NOMO-1 treated with DMSO at 0.1 percent for 48 hours (cell line): ENCODE measurements at regions not wholly inside any gene's neighbourhood (a gene's known extent, or its start where the extent isn't known, plus 50 kb on each side); places are given as distances from the start of the nearest gene placed in this dataset.

Source experiments
- DNase-seq: peaks from one replicate; lab custom pipeline; 2025; ENCODE audit not compliant: unreplicated experiment; lab: John Stamatoyannopoulos, UW

DNA sequence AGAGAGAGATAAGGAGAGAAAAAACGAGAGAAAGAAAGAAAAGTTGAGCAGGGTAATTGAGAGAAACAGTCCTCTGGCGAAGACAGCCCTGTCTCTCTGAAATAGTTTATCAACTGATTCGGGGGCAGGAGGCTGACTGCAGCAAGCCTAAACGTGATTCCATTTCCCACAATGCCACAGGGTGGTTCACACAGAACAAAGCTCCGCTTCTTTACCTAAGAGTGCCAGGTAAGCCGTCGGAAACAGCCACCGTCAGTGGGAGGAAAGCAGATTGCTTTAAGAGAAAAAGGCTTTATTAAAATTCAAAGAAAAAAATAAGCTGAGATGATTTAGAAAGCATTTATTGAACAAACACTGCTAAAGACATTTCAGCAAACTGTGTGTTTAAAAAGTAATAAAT, 271.4 kb upstream of the POU3F3 start:
- no peak for DNase-seq

- DNase-seq, result no peak
Measured at GRCh38 chr2:104583811-104584210, 270.1 kb upstream of the POU3F3 start.

DNA sequence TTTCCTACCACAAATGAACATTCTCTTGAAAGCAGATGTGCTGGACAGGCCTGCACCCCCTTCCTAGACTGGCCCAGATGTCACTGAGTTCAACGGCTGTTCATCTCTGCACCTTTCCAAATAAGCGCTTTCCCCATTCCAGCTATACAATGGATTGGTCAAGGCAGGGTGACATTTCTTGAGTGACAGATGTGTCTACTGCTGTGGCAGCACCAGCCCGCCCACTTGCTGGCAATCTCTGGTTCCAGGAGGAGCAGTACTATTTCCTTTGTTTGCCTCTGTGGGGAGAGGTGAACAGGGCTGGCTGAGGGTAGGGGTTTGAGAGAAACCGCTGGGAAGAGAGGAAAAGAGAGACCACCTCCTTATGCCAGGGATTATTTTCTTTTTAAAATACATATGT, 269.5 kb upstream of the POU3F3 start:
- no peak for DNase-seq

DNA sequence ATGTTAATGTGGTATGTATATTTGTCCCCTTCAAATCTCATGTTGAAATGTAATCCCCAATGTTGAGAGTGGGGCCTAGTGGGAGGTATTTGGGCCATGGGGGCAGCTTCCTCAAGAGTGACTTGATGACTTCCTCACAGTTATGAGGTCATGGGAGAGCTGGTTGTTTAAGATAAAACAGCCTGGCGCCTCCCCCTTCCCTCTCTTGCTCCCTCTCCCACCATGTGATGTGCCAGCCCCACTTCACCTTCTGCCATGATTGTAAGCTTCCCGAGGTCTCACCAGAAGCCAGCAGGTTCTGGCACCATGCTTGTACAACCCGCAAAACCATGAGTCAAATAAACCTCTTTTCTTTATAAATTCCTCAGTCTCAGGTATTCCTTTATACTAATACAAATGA, 258.3 kb upstream of the POU3F3 start:
- DNase-seq, result no peak

DNA sequence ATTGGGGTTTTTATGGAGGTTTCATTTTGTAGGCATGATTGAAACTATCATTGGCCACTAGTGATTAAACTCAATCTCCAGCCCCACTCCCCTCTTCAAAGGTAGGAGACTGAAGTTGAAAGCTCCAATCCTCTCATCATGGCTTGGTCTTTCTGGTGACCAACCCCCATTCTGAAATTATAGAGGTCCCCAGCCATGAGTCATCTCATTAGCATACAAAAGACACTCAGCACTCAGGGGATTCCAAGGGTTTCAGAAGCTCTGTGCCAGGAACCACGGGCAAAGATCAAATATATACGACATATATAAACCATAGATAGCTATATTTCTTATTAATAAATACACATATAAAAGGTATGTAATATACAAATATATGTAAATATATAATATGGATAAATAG, 256.0 kb upstream of the POU3F3 start:
- no peak for DNase-seq

- DNase-seq, result no peak
Measured at GRCh38 chr2:104598636-104599035, 255.3 kb upstream of the POU3F3 start.

GRCh38 chr2:104599787-104600510, 254.0 kb upstream of the POU3F3 start:
- peak; percentile 91 for DNase-seq

DNA sequence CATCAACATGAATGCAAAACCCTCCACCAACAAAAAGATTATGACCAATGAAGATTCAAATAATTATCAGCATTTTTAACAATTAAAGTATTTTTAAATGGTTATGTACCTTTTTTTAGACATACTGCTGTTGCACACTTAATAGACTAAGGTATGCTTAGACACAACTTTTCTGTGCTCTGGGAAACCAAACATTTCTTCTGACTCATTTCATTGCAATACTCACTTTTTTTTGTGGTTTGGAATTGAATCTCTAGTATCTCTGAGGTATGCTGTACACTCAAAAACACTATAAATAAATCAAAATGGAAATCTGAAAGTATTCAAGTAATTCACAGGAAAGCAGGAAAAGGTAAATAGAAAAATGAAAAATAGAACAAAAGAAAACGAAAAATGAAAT, 247.9 kb upstream of the POU3F3 start:
- no peak for DNase-seq

DNA sequence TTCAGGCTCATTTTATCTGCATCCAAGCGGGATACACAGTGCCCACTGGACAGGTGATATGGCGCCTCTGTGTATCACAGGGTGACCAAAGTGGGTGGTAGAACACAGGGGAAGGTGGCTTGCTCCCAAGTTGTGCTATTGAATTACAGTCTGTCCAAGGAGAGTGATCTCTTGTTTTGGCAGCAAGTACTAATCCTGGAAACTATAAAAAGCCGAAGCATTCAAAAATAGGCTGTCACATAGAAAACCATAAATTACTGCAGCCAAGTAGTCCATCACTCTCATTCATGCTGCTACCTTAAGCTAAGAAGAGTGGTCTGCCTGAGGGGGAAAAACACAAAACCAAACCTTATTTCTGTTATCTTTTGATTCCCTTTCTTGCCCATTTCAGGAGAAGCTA, 237.1 kb upstream of the POU3F3 start:
- no peak for DNase-seq

DNA sequence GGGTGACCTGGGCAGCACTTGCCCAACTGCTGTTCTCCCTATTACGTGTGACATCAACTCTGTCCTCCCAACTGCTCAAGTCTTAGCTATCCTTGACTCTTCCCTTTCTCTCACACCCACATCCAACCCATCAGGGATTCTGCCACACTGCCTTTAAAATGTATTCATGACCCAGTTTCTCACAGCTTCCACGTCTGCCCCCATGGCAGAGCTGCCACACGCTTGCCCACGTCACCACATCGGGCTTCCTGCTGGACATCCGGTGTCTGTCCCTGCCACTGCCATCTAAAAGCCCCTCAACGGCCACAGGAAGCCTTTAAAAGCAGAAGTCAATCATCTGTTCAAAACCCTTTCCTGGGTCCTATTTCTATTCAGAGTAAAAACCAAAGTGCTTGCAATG, 233.1 kb upstream of the POU3F3 start:
- no peak for DNase-seq

- DNase-seq, result no peak
Measured at GRCh38 chr2:104635608-104636007, 218.3 kb upstream of the POU3F3 start.

DNA sequence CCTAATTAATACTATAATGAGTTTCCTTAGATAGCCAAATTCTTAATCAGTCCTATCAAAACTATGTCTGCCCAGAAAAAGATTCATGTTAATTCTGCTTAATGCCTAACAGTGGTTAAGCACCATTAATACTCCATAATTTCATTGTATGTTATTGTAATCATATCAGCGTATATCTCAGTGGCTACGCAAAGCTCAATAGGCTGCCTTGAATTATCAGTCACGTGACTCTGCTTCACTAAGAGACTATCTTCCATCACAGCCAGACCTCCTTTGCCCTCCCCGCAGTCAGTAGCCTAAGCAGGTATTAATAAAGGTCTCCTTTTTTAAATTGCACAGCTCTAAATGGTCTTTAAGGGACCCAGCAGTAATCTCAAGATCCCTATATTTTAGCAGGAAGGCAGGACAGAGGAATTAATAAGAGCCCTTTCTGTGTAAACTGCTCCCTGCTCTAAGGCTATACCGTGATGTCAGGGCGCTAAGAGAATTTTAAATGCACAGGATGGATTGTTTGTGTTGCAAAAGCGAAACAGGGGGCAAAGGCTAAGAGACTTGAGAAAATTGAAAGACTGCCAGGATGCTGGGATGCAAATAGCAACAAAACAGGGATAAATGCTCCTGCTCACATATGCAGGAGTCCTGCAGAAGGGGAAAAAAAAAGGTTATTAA, 215.6 kb upstream of the POU3F3 start:
- no peak for DNase-seq

DNA sequence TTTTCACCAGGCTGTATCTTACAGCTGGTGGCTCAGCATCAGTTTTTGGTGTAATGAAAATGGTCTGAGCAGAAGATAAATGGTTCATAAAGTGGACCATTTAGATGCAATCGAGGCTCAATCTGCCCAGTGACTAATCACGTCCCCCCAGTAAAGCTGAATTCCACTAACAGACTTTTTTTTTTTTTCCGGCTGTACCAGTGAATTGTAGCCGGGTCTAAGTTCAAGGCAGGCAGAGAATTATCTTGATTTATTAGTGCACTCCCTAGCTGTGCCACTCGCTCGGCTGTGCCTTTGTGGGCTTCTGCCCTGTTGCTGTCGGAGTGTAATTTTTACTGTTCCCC, 215.1 kb upstream of the POU3F3 start:
- no peak for DNase-seq

- DNase-seq, result no peak
Measured at GRCh38 chr2:104641786-104642185, 212.1 kb upstream of the POU3F3 start.

- no peak for DNase-seq
Measured at GRCh38 chr2:104648376-104648775, 205.5 kb upstream of the POU3F3 start.

GRCh38 chr2:104649866-104650265, 204.0 kb upstream of the POU3F3 start:
- no peak for DNase-seq

DNA sequence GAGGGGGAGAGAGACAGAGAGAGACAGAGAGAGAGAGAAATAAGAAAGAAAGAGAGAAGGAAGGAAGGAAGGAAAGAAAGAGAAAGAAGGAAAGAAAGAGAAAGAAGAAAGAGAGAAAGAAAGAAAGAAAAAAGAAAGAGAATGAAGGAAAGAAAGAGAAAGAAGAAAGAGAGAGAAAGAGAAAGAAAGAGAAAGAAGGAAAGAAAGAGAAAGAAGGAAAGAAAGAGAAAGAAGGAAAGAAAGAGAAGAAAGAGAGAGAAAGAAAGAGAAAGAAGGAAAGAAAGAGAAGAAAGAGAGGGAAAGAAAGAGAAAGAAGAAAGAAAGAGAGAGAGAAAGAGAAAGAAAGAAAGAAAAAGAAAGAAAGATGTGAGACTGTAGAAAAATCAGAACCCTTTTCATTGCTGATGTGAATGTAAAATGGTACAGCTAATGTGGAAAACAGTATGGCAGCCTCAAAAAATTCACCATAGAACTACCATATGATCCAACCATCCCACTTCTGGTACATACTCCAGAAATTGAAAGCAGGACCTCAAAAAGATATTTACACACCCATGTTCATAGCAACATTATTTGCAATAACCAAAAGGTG, 203.4 kb upstream of the POU3F3 start:
- no peak for DNase-seq

GRCh38 chr2:104654811-104655210, 199.1 kb upstream of the POU3F3 start:
- no peak for DNase-seq

DNA sequence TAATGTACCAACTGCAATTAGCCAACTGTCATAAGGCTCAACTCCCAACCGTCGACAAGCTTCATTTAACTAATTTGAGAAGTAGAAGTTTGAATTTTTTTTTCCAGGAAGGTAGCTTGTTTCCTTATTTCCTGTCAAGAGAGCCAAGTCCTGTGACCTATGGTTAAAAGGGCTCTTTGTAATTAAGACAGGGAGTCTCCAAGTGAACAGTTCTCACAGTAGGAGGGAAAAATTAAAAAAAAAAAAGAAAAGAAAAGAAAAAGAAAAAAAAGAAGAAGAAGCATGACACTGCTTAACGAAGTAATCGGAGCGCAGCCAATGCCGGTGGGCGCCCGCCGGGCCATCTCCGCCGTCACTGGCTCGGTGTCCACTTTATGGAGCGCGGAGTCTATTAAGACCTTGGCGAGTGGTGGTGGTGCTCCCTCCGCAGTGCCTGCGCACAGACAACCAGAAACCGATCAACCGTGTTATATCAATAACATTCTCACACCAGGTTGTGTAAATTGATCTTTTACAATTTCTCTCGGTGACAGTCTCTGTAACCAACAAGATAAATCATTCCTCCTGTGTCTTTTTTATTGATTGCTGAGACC, 197.2 kb upstream of the POU3F3 start:
- peak; percentile 14 for DNase-seq

- no peak for DNase-seq
Measured at GRCh38 chr2:104658144-104658835, 195.6 kb upstream of the POU3F3 start.

- DNase-seq, result no peak
Measured at GRCh38 chr2:104658904-104659591, 194.9 kb upstream of the POU3F3 start.
